K562 (cell line): ENCODE measurements at regions not wholly inside any gene's neighbourhood (a gene's known extent, or its start where the extent isn't known, plus 50 kb on each side); places are given as distances from the start of the nearest gene placed in this dataset.
A peak's percentile ranks its signal among the peaks of the same experiment; 100 is the strongest.

Experiments
- ATAC-seq: fragments of 200-7000 bp; cut with Tn5 transposase; 3 replicates; pipeline ENCODE4 v1.9.1; 2020; ENCODE audit warnings: moderate library complexity
- BruUV-seq: library from RNA; stranded (reverse); fragments of 400-500 nt; replicated peaks from 2 replicates; lab custom pipeline; 2021; lab: Mats Ljungman, UMichigan
- CTCF ChIA-PET: fragments of 300-600 bp; formaldehyde crosslinking; extraction: SDS; loops from one replicate; lab custom pipeline; 2021; ENCODE audit warnings: low intra/inter-chr PET ratio; lab: Yijun Ruan, JAX
- POLR2A ChIA-PET: fragments of 300-600, 350-650 bp; sonication (Branson Sonifier 250); formaldehyde crosslinking; extraction: SDS; loops from one replicate; lab custom pipeline; 2021; ENCODE audit warnings: antibody characterized with exemption, inconsistent platforms; lab: Yijun Ruan, JAX
- DNase-seq, 4 experiments: peaks; one replicate each; pipeline versions ENCODE4 v3.0.0 to v3.0.0-alpha.2; 2011 to 2018; ENCODE audit warnings: low spot score in 3 of 4, mixed read lengths in 3 of 4; ENCODE audit errors: extremely low read depth in 1 of 4
- FAIRE-seq: peaks from 2 replicates; lab custom pipeline; 2011; peaks lifted over from hg19 to GRCh38; lab: Jason Lieb, UNC
- H2AFZ ChIP-seq: 2 replicates; pipeline ENCODE4 v1.6.0; 2011; ENCODE audit warnings: low read depth, low read length, control low read depth, inconsistent platforms
- H3K27ac ChIP-seq: fragments of 200-600 bp; 3 replicates; pipeline ENCODE4 v1.8.0; 2011; ENCODE audit warnings: low read depth, mild to moderate bottlenecking, control low read depth, inconsistent platforms, low read length, moderate library complexity, mixed read lengths; ENCODE audit errors: extremely low read depth
- H3K27me3 ChIP-seq, 2 experiments: fragments of 300-600 bp in 1 of 2; 2 replicates in 1 of 2; 3 replicates in 1 of 2; pipeline versions ENCODE4 v1.6.0 to v1.8.0; 2011; ENCODE audit warnings: inconsistent platforms in 2 of 2, low read length in 2 of 2, mild to moderate bottlenecking in 1 of 2, mixed read lengths in 1 of 2, moderate library complexity in 1 of 2; ENCODE audit not compliant: control insufficient read depth in 2 of 2, insufficient read depth in 2 of 2
- H3K36me3 ChIP-seq: fragments of 300-600 bp; 3 replicates; pipeline ENCODE4 v1.8.0; 2011; ENCODE audit warnings: mild to moderate bottlenecking, low read length, inconsistent platforms; ENCODE audit not compliant: control insufficient read depth, insufficient read depth
- H3K4me1 ChIP-seq, 2 experiments: fragments of 200-600 bp in 1 of 2; replicated peaks in 1 of 2; 2 replicates in 1 of 2; 3 replicates in 1 of 2; pipeline versions ENCODE4 v1.5.1 to v1.8.0; 2011; ENCODE audit warnings: inconsistent platforms in 2 of 2, low read length in 2 of 2, mild to moderate bottlenecking in 1 of 2, mixed read lengths in 1 of 2, moderate library complexity in 1 of 2; ENCODE audit not compliant: control insufficient read depth in 2 of 2, insufficient read depth in 2 of 2
- H3K4me2 ChIP-seq: 2 replicates; pipeline ENCODE4 v1.6.1; 2011; ENCODE audit warnings: low read length, control low read depth, inconsistent platforms, mixed read lengths; ENCODE audit not compliant: insufficient read depth
- H3K4me3 ChIP-seq: fragments of 200-600 bp; sonication (generic), shearing (Covaris generic); 2 replicates; pipeline ENCODE4 v1.5.1; 2016; ENCODE audit warnings: control low read depth, inconsistent platforms
- H3K79me2 ChIP-seq: fragments of 200-600 bp; 3 replicates; pipeline ENCODE4 v1.8.0; 2011; ENCODE audit warnings: low read length, inconsistent platforms; ENCODE audit not compliant: control insufficient read depth, insufficient read depth
- H3K9ac ChIP-seq, 2 experiments: 2 replicates each; pipeline versions ENCODE4 v1.6.0 to v1.6.1; 2011; ENCODE audit warnings: low read depth in 2 of 2, low read length in 2 of 2, control low read depth in 1 of 2, inconsistent platforms in 1 of 2, mild to moderate bottlenecking in 1 of 2, mixed read lengths in 1 of 2; ENCODE audit not compliant: insufficient read depth in 1 of 2
- H3K9me1 ChIP-seq: one replicate; pipeline ENCODE4 v1.6.0; 2011; ENCODE audit warnings: inconsistent platforms, mild to moderate bottlenecking, low read length, moderate library complexity; ENCODE audit not compliant: control insufficient read depth, insufficient read depth
- H3K9me3 ChIP-seq: replicated peaks from 2 replicates; pipeline ENCODE4 v1.5.1; 2011; ENCODE audit warnings: low read depth, low read length, inconsistent platforms; ENCODE audit not compliant: control insufficient read depth, insufficient read depth
- H4K20me1 ChIP-seq: replicated peaks from 2 replicates; pipeline ENCODE4 v1.6.1; 2011; ENCODE audit warnings: low read length, inconsistent platforms, mixed read lengths; ENCODE audit not compliant: control insufficient read depth, insufficient read depth
- ATF4 ChIP-seq: fragments of 450-650 bp; formaldehyde crosslinking; IDR thresholded peaks from 2 replicates; pipeline ENCODE4 v1.4.0; 2022; ENCODE audit warnings: mild to moderate bottlenecking, moderate library complexity
- CBFA2T3 ChIP-seq: fragments of 450-650 bp; IDR thresholded peaks from 2 replicates; pipeline ENCODE4 v1.6.1; 2017
- GTF2A2 ChIP-seq: IDR thresholded peaks from 2 replicates; pipeline ENCODE4 v1.6.1; 2016; ENCODE audit warnings: mild to moderate bottlenecking, missing genetic modification characterization, missing compliant biosample characterization
- RBFOX2 ChIP-seq: fragments of 200-400 bp; formaldehyde crosslinking; IDR thresholded peaks from 2 replicates; pipeline ENCODE4 v1.6.1; 2017; ENCODE audit warnings: low read depth, mild to moderate bottlenecking, low read length, moderate library complexity
- SPI1 ChIP-seq: IDR thresholded peaks from 2 replicates; pipeline ENCODE4 v1.6.1; 2011; ENCODE audit warnings: low read depth, low read length, control low read depth, borderline replicate concordance
- TCF3 ChIP-seq: sonication (generic); formaldehyde crosslinking; IDR thresholded peaks from 2 replicates; pipeline ENCODE4 v1.4.0; 2020; ENCODE audit warnings: mild to moderate bottlenecking, missing genetic modification reagents
- ZNF408 ChIP-seq: fragments of 250-450 bp; sonication (Bioruptor Pico); IDR thresholded peaks from 2 replicates; pipeline ENCODE4 v1.4.0; 2020; ENCODE audit warnings: low read depth, mild to moderate bottlenecking, moderate library complexity
- ZNF583 ChIP-seq: fragments of 250-450 bp; sonication (Bioruptor Pico); IDR thresholded peaks from 2 replicates; pipeline ENCODE4 v1.4.0; 2020
- WGBS: fragments of 100-300 bp; shearing (Covaris generic); methylation state at CpG from one replicate; pipeline ENCODE4 v1.1.6; 2016; ENCODE audit warnings: low coverage, mixed read lengths; ENCODE audit not compliant: insufficient coverage; ENCODE audit errors: missing lambda C conversion rate; 5-methylcytosine and 5-hydroxymethylcytosine counted together
- in situ Hi-C: fragments of 300-500 bp; cut with MboI; formaldehyde crosslinking; loops from 4 replicates; pipeline ENCODE4 v1.15.0; 2018; ENCODE audit warnings: inconsistent platforms, mixed read lengths
- intact Hi-C: fragments of 100-400 bp; cut with micrococcal nuclease; formaldehyde crosslinking; loops from 2 replicates; pipeline ENCODE4 v1.14.2; 2022

GRCh38 chr1:83705091-83705490 is 293.8 kb downstream of the TTLL7 start:
- in situ Hi-C loops, result no loop called here
- no TSS peak for BruUV-seq
- CTCF ChIA-PET, result no interaction called here

GRCh38 chr1:83704350-83704749 is 294.6 kb downstream of the TTLL7 start:
- Histone ChIP-seq H3K79me2 (no peaks in the 10 kb centered on the region), H4K20me1 (no peaks in the 10 kb centered on the region), H3K4me2 (no peak overlapping the region), H3K27ac (no peak overlapping the region), H3K9ac (no peak overlapping the region), H3K9me3 (no peaks in the 10 kb centered on the region), H3K9me1 (no peaks in the 10 kb centered on the region), H2AFZ (no peak overlapping the region), H3K4me3 (no peak overlapping the region), H3K27me3 (no peaks in the 10 kb centered on the region), H3K4me1 (no peaks in the 10 kb centered on the region), H3K36me3 (no peaks in the 10 kb centered on the region)
- no peak for FAIRE-seq
- in situ Hi-C loops (no loop called here), intact Hi-C loops (no loop called here)
- DNase-seq, result no peak
- POLR2A ChIA-PET, result interaction anchor here (0.6 kb wide), 1 partner anchor 10 kb away, joined by 3 read pairs; no protein-coding TSS in a partner anchor
- no peak for ATAC-seq
- BruUV-seq, result no TSS peak
- CTCF ChIA-PET, result no interaction called here
- TF ChIP-seq ZNF408 (CRISPR knock-in tag) (no peak), SPI1 (no peak), RBFOX2 (no peak), GTF2A2 (tag) (no peak), ATF4 (CRISPR knock-in tag) (no peak)

More at GRCh38 chr1:83705091-83705490, 293.8 kb downstream of the TTLL7 start:
- FAIRE-seq (no peak), ATAC-seq (no peak), DNase-seq (no peak)
- H2AFZ ChIP-seq, result no peak overlapping the region
- H3K36me3 ChIP-seq, result no peaks in the 10 kb centered on the region
- intact Hi-C loops, result no loop called here
- H3K9me1 ChIP-seq, result no peaks in the 10 kb centered on the region
- TF ChIP-seq CBFA2T3 (no peak), ZNF583 (CRISPR knock-in tag) (no peak), TCF3 (CRISPR knock-in tag) (0 out of 2 replicates have a peak, but pooled peaks have one; percentile 11)
- no peaks in the 10 kb centered on the region for H3K27me3 ChIP-seq
- H3K9ac ChIP-seq, result no peak overlapping the region
- no peaks in the 10 kb centered on the region for H3K4me1 ChIP-seq
- POLR2A ChIA-PET, result no interaction called here
- no peak overlapping the region for H3K4me3 ChIP-seq
- 0% methylated on average over 1 of the region's 1 CpG for WGBS
- H3K27ac ChIP-seq, result no peak overlapping the region
- H3K79me2 ChIP-seq, result no peaks in the 10 kb centered on the region
- no peaks in the 10 kb centered on the region for H4K20me1 ChIP-seq
- no peak overlapping the region for H3K4me2 ChIP-seq
- H3K9me3 ChIP-seq, result no peaks in the 10 kb centered on the region
